GM20000 (cell line): ENCODE measurements at regions not wholly inside any gene's neighbourhood (a gene's known extent, or its start where the extent isn't known, plus 50 kb on each side); places are given as distances from the start of the nearest gene placed in this dataset.

Experiments
- DNase-seq: peaks from one replicate; pipeline ENCODE4 v3.0.0; 2012; ENCODE audit warnings: low spot score
- TF ChIP-seq, protein P1 (sequence below): IDR thresholded peaks from 2 replicates; pipeline ENCODE4 v1.5.1; 2012; ENCODE audit warnings: mild to moderate bottlenecking, control low read depth; ENCODE audit errors: extremely low read depth, missing control alignments

- TF ChIP-seq, protein P1, sequence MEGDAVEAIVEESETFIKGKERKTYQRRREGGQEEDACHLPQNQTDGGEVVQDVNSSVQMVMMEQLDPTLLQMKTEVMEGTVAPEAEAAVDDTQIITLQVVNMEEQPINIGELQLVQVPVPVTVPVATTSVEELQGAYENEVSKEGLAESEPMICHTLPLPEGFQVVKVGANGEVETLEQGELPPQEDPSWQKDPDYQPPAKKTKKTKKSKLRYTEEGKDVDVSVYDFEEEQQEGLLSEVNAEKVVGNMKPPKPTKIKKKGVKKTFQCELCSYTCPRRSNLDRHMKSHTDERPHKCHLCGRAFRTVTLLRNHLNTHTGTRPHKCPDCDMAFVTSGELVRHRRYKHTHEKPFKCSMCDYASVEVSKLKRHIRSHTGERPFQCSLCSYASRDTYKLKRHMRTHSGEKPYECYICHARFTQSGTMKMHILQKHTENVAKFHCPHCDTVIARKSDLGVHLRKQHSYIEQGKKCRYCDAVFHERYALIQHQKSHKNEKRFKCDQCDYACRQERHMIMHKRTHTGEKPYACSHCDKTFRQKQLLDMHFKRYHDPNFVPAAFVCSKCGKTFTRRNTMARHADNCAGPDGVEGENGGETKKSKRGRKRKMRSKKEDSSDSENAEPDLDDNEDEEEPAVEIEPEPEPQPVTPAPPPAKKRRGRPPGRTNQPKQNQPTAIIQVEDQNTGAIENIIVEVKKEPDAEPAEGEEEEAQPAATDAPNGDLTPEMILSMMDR, result no peak
Measured at GRCh38 chr3:182671942-182672341, 121.4 kb upstream of the ATP11B start.

DNA sequence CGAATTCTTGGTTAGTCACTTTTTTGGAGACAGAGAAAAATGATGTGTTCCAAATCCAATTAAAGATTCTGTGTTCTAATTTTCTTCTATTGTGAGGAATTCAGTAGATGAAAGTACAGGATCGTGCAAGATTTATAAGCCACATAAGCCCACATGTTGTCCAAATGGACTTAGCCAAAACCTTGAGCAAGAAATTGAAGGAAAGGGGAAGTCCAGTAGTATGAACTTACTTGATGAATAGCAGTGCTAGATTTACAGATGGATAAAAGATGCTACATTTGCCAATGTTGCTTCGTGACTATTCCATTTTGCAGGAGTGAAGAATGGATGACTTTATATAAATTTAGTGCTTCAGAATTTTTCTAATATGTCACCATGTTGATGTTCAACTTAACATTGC lies 120.0 kb upstream of the ATP11B start:
- no peak for DNase-seq

More at GRCh38 chr3:182671942-182672341, 121.4 kb upstream of the ATP11B start:
- no peak for DNase-seq

DNA sequence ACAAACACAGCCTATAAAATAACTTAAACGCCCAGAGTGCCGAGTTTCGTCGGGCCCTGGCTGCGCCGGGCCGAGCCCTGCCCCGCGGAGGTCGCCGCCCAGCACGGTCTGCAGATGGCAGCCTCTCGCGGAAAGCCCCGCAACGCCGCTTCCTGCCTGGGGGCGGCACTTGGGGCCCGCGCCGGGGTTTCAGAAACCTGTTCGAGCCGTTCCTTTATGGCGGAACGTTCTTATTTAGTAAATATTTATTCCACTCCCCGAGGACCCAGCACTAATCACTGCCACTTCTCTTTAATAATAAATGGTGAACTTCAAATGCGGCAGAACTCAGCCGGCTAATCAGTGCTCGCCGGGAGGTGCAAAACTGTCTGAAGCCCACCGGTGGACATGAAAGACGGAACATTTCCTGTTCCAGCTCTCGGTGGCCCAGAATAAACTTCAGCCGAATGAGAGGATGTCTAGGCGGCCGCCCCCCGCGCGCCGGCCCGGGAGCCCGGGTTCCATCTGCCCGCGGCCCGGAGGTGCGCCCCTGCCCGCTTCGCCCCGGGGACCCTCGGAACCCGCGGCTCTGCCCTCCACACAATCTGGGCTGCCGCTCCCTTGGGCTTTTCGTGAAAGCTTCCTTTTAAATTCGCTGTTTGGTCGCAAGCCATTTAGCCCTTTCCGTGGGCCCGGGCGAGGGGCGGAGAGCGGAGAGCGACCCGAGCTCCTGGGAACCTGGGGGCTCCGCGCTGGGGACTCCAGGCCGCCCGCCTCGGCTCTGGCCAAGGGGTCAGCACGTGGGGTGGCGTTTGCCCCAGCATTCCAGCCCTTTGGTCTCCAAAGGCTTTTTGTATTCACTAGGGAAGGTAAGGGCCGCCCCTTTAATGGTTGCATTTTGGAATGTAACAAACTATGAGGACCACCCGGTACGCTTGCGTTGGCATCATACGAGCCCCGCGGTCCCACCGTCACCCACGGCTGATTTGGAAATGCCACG lies 110.8 kb upstream of the ATP11B start:
- TF ChIP-seq, protein P1, result peak; percentile 3
- peak; percentile 87 for DNase-seq

More for the DNA sequence above, 120.0 kb upstream of the ATP11B start:
- TF ChIP-seq, protein P1, result no peak

DNA sequence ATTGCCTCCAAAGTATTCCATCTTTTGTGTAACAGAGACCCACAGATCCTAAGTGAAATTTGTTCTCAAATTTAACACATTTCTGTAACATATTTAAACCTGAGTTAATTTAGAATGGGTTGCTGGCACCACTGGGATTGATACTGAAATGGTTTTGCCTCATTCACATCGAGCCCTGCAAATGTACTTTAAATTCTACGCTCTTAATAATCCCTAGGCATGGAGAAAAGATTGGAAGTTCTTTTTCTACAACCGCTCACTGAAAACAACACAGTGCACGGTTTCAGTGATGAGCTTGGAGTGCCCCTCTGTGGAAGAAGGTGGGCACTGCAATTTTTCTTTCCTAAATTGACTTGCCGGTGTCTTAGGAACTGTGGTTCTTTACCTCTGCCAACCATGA lies 109.9 kb upstream of the ATP11B start:
- peak; percentile 79 for DNase-seq
- TF ChIP-seq, protein P1, result peak; percentile 70

DNA sequence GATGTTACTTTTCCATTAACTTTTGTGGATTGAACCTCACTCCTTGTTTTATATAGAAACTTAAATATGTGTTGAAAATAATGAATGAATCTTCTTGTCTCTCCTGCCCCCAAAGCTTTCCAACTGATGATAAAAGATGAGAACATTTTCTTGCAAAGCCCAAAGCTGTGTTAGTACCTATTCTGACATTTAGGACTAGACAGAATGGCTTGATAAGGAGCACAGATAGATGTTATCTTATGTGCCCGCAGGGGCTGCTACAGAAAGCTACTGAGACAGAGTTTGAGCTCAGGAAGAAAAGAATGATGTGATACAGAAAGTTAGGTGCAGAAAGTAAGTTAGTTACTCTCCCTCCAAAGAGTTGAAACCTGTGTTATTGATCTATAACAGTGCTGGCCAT lies 109.4 kb upstream of the ATP11B start:
- DNase-seq, result no peak
- TF ChIP-seq, protein P1, result no peak

GRCh38 chr3:182686033-182686886 lies 107.0 kb upstream of the ATP11B start:
- TF ChIP-seq, protein P1, result no peak
- no peak for DNase-seq
